ENCODE measurements at regions not wholly inside any gene's neighbourhood (a gene's known extent, or its start where the extent isn't known, plus 50 kb on each side); places are given as distances from the start of the nearest gene placed in this dataset.

GRCh38 chr10:128686630-128687278, 560.5 kb upstream of the MKI67 start:
- TF ChIP-seq CTCF (IDR thresholded peaks at IDR 0.05) (no peak), POLR2A (IDR thresholded peaks at IDR 0.05) (no peak), POLR2AphosphoS5 (IDR thresholded peaks at IDR 0.05; ENCODE audit: insufficient read depth in 1 of 2, low read depth in 1 of 2) (no peak)
